DMS53 treated with DMSO at 0.1 percent for 48 hours (cell line): ENCODE measurements at regions not wholly inside any gene's neighbourhood (a gene's known extent, or its start where the extent isn't known, plus 50 kb on each side); places are given as distances from the start of the nearest gene placed in this dataset.

ENCODE experiments used
- DNase-seq: peaks from one replicate; lab custom pipeline; 2025; ENCODE audit not compliant: unreplicated experiment; lab: John Stamatoyannopoulos, UW

DNA sequence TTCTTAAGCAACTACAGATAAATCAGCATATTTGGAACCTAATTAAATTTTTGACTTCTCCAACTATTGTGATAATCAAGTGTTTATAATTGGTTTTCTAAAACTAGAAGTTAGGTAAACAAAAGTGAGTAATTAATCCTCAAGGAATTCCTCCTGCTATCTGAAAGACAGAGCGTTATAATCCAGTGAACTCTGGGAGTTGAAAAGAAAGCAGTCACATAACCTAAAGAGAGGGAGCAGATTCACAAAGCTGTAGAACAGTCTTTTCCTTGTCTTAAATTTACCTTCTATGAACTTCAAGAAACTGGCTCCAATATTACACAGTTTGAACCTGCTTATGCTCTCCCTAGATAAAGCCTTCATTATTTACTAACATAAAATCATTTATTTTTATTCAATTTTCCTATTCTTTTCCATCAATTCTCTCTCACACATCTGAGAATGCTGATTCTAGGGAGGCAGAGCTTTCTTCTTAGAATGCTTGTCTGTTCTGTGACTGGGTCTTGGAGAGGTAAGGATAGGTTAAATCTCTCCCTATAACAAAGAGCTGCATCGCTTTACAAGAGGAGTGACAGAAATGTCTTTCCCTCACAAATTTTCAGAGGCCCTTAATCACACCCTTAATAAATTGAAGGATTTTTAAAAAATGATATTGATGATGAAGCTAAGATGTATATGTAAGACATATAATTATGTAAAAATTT is 132.8 kb downstream of the TUSC7 start:
- DNase-seq: no peak

DNA sequence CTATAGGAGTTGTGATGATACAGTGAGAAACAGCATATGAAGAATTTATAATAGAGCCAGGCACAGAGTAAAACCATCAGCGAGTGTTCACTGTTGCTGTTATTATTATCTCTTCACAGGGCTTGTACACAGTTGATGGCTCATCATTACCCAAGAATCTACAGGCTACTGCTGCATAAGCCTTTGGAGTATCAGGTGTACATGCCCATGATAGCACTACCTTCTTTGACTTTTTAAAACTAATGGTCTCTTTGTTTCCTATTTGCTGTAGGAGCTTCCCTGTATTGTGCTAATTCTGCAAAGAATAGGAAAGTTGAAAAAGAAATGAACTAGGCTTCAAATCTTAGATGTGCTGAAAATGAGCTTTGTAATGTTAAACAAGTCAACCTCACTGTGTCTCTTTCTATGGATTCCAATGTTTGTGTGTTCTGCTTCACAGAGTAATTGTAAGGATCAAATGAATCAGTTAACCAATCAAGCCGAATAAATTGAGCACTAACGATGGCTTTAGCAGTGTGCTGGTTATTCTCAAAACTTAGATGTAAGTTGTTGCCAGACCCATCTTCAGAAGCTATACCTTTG is 138.8 kb downstream of the TUSC7 start:
- no peak for DNase-seq

DNA sequence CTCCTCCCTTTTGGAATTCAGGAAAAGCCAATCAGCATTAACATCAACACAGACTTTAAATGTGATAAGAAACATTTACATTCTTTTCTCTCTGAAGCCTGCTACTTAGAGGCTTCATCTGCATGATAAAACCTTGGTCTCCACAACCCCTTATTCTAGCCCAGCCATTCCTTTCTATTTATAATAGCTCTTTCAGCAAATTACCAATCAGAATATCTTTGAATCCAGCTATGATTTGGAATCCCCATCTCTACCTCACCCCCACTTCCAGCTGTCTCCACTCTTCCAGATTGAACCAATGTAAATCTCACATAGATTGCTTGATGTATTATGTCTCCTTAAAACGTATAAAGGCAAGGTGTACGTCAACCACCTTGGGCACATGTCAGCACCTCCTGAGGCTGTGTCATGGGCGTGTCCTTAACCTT is 139.7 kb downstream of the TUSC7 start:
- DNase-seq: no peak

DNA sequence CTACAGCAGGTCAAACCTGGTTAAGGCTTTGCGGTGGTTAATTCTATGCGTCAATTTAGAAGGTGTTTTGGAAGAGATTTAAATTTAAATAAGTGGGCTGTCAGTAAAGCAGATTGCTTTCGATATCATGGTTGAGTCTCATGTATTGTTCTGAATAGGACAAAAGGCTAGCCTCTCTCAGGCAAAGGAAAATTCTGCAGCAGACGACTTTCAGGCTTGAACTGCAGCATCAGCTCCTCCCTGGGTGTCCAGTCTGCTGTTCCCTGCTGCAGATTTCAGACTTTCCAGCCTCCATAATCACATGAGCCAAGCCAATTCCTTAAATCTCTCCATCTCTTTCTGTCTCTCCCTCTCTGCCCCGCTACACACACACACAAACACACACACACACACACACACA is 143.2 kb downstream of the TUSC7 start:
- DNase-seq: no peak

DNA sequence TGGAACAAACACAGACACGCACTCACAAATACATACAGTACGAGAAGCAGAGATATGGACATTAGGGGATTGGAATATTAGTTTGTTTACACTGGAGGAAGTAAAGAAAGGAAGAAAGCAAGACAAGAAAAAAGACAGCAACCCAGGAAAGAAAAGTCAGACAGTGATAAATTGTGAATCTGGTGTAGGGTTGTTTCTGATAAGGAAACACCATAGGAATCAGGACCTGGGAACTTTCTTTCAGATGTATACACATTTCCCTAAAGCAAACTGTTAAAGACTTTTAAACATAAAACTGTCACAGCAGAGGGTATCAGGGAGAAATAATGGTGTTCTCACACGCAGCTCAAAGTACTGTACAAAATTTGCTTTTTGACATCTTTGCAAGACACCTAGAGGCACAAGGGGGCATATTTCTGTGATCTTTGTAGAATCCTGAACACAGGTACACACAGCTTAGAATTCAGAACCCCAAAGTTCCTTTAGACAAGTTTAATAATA is 153.7 kb downstream of the TUSC7 start:
- no peak for DNase-seq

DNA sequence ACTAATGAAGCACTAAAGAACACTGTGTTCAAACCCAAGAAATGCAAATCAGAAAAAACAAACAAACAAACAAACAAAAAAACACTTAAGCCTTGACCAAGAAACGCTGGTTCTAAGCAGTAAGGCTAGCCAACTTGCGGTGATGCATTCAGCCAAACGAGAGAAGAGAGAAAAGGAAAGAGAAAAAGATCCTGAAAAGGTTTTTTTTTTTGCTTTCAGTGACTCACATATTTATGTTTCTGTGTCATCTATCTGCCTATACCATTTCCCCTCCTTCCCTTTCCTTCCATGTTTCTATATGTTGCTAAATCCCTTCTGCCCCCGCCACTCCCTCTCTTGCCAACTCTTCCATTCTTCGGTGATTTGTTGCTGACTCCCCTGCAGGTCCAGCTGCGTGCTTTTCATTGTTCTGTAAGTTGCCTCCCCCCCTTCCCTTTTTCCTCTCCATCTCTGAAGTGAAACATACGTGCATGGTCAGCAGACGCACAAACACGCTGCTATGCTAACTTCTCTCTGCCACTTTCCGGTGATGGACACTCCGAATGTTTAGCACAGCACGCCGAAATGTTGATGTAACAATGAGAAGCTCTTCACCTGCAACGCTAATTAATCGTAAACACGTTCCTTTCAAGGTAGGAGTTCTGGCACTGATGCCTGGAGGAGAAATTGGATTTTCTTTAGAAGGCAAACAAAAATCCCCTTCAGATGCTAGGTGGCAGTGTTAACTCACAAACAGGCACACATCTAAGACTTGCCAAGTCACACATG is 154.4 kb downstream of the TUSC7 start:
- DNase-seq: peak; percentile 5

DNA sequence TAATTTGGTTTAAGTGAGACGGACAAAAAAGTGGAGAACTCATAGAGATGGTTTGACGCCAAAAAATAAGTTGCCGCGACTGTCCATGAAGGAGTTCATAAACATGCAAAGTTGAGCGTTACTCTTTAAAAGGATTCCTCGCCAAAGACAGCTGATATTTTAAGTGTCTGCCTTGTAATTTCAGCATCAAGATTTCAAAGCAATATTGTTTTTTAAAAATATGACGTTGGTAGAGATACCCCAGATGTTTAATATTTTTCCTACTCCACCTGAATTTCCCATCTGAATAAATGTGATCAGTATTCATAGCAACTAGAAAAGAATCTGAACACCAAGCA is 155.0 kb downstream of the TUSC7 start:
- DNase-seq: no peak

DNA sequence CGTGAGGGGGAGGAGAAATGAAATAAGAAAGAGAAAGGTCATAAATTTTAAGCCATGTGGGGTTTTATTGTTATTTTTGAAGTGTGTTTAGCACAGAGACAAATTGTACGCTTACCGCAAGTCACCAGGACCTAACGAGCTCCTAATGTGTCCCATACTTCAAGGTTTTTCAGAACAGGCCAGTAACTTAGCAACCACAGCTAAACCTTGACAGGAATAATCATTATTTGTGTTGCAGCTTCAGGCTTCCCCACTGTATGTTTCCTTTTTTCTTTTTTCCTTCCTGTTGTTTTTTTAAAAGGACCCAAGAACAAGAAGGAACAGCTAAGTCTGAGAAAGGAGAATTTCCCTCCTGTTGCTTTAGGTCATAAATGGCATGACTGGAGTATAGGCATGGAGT is 160.8 kb downstream of the TUSC7 start:
- no peak for DNase-seq

DNA sequence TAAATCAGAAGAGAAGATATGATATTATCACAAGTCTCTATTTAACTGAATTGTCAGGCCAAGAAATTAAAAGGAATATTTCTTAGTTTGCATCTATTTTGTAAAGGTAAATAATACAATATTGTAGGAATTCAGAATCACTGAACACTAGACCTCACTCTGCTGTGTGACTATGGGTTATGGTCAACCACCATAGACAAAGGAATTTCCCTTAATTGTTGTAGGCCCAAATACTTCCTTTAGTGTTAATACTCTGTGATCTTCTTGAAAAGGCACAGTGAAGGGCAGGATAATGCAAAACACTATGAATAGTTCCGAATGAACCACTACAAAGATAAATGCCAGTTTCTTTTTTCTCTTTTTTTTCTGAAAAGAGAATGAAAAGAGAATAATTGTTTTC is 162.3 kb downstream of the TUSC7 start:
- no peak for DNase-seq

DNA sequence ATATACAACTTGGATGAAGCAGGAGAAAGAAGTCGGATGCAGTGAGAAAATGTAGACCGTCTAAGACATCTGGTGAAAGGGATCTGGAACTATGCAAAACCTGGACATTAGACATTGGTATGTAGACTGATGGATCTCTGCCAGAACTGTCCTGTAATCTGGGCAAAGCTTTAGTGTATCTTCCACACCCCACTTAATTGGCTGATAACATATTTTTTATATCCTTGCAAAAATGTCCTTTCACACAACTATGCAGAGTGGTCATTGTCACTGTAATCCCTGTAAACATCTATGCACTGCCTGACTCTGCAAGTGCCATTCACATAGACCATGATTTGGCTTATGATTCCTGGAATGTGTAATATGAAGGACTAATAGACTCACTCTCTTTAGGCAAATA is 163.1 kb downstream of the TUSC7 start:
- no peak for DNase-seq

DNA sequence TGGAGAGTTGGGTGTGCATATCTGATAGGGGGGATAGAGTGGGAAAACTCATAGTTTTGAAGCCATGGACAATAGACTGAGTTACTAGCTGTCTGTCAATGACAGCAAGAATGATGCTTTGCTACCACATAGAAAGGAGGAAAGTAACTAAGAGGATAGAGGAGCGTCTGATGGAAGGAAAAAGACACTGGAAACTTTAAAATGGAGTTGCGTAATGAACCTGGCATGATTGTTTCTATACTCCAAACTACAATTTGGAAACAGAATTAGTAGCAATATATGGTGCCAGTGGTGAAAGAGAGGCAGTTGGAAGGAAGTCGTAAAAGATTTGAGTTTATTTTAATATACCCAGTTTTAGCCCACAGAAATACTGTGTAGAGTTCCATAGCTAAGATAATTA is 163.6 kb downstream of the TUSC7 start:
- no peak for DNase-seq

DNA sequence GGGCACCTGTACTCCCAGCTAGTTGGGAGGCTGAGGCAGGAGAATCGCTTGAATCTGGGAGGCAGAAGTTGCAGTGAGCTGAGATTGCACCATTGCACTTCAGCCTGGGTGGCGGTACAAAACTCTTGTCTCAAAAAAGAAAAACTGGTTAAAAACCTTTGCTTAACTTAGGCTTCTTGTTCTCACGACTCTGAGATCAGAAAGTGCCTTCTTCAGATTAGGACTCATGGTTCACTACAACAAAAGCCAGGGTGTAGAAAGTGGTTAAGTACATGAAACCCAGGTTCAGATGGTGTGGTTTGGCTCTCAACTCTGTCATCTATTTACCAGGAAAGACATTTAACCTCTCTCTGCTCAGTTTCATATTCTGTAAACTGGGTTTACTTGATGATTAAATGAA is 168.4 kb downstream of the TUSC7 start:
- no peak for DNase-seq

DNA sequence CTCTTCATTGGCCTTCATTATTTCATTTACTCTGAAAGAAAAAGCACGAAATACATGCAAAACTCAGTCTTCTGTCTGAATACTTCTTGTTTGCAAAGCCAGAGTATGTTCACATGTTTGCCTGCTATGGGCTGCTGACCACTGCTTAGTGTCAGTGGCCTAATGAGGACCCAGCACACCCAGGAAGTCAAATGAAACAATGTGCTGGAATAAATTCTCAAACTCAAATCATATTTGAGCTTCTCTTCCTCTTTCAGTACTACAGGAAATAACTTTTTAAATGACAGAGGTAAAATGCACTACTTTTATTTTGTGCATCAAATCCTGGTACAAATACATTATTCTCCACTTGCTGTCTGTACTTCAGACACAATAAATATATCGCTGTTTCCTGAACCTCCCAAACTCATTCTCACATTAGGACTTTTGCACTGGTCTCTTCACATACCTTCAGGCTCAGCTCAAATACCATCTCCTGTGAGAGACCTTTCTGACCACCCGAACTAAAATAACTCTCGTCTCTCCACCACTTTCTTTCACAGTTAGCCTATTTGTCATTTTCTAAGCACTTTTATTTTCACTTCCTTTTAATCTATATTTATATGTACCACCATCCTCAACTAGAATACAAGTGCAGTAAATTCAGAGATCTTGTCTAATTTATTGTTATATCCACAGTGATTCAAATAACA is 176.8 kb downstream of the TUSC7 start:
- DNase-seq: no peak

DNA sequence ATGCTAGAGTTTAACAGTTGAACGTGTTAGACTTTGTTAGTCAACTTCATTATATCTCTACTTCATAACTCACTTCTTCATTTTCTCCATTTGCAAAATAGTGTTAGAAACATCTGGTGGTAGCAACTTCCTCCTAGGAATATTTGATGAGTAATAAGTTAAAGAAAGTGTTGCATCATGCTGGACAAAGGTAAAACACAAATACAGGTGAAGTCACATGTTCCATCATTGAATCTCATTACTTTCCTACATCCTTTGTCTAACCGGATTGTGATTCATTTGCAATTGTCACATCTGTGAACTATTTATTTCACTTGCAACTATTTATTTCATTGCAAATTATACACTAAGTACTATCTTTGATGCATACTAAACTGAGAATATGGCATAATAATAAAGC is 186.5 kb downstream of the TUSC7 start:
- DNase-seq: peak; percentile 15

DNA sequence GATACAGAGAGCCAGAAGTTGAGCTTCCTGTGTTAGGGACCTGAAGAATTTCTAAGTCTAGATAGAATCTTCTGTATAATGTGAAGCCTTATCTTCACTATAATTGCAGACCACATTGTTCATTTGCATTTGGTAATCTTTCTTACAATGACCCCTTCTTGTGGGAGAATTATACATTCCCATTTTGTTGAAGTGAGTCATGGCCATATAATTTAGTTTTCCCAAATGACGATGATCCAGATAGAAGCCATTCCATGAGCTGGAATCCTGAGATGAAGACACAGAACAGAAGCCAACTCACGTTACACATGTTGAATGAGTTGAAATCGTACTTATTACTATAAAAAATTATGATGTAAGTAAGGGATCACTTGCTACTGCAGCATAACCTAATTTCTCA is 187.8 kb downstream of the TUSC7 start:
- DNase-seq: no peak

DNA sequence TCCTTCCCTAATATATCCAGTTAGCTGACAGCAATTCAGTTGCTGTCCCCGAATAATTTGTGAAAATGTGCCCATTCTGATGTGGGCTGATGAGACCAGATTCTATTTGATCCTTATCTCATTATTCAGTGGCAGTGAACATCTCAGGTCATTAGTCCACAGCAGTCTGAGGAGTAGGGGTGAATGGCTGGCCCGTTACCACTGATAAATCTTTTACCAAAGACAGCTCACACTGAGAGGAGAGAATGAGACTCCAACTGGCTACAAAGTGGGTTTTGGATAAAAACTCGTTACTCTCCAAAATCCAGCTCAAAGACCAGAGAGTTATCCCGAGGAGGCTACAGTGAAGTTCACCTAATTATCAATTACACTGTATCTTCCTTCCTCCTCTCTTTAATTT is 189.7 kb downstream of the TUSC7 start:
- DNase-seq: no peak

DNA sequence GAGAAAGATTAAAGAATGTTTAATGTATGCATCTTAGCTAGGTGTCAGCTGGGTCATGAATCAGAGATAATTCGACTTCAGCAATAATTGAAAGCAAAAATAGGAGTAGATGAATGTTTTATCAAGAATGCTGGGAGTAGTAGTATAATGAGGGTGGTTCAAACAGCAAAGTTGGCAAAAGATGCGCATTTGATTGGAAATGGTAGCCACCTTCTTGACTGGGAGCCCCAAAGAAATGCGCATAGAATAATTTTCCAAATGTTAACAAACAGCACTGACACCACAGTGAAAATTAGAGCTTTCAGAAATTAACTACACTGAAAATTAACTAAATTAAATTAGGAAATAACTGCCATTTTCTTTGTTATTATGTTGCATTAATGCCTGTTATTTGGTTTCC is 195.8 kb downstream of the TUSC7 start:
- DNase-seq: no peak

DNA sequence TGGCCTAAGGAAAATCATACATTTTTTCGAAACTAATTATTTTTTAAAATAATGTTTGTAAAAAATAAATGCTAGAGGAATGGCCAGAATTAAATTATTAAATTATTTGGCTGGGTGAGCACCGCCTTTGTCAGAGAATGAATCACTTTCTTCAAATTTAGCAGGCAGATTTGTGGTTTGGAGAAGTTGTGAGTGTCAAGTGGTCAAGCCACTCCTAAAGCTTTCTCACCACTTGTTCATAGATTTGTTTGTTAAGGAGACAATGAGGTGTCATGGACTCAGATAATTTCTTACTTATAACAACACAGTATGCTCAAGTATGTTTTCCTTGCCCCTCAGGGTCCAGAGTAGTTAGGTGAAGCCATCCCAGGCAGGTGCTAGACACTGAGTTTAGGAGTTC is 196.2 kb downstream of the TUSC7 start:
- no peak for DNase-seq

DNA sequence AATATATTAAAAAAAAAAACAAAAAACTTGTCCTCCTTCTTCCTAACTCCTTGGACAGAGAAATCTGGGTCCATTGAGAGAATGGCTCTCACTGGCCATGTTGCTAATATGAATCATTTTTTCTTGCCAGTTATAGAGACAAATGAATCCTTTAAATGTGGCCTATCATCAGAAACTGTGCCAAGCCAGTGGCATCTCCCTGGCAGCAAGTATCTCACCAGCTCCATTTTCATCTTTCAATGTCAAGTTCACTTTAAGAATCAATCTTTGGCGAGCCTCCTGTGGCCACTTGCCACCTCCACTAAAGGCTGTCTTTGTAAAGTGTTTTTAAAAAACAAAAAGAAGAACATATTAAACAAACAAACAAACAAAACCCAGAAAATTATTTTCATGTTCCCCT is 202.5 kb downstream of the TUSC7 start:
- no peak for DNase-seq

DNA sequence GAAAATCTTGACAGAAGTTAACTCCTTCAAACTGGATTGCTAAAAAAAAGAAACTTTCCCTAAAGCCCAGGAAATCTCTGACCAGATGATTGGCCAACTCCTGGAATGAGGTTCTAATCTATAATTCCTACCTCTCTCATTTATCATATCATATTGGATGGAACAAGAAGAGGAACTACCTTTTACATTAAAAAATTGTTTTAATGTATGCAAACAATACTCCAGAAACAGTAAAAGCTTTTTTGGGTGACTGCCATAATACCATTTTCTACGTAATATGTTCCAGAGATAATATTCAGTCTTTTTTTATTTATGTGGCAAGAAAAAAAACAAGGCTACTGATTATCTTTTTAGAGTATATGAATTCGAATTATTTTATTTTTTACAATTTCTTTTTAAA is 204.4 kb downstream of the TUSC7 start:
- DNase-seq: no peak

DNA sequence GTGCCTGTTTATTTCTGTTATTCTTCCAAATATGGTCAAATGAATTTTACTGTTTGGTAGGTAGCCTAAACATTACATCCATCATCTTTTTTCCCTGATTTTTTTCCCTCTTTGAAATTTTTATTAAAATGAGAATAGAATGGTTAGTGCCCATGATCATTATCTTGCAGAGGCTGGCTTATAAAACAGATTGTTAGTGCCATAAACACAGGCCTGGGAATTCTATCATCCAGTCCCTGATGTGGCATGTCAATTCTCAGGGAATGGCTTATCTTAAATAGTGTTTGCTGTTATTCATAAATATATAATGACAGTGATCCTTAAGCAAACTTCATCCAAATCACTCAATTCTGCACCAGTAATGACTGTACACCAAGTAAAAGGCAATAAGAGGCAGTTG is 207.3 kb downstream of the TUSC7 start:
- no peak for DNase-seq
